NOMO-1 treated with DMSO at 0.1 percent for 48 hours (cell line): ENCODE measurements at regions not wholly inside any gene's neighbourhood (a gene's known extent, or its start where the extent isn't known, plus 50 kb on each side); places are given as distances from the start of the nearest gene placed in this dataset.
"Not testable (repeated sequence)": the region's sequence is repeated elsewhere in the genome, so short reads cannot be mapped to it uniquely, and the experiment has no call there.

Source experiments
- DNase-seq: peaks from one replicate; lab custom pipeline; 2025; ENCODE audit not compliant: unreplicated experiment; lab: John Stamatoyannopoulos, UW

GRCh38 chr2:228533156-228533555 is 351.7 kb upstream of the SPHKAP start:
- DNase-seq = no peak

DNA sequence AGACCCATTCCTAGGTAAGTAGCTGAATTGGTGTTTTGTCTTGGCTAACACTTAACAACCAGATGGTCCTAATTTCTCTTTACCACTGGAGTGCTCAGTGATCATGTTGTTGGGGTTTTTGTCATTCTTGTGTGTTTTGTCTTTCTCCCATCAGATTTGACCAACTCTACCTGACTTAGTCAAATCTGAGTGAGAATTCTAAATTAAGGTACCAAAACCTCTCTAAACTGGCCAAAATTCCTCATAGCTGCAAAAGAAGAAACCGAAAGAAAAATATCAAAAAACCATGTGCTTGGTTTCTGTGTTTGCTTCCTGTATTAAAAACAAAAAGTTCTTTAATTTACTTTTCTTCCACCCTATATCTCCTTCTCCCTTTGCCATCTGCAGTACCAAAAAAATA is 350.7 kb upstream of the SPHKAP start:
- DNase-seq = no peak

- DNase-seq = no peak
These were observed 345.9 kb upstream of the SPHKAP start for GRCh38 chr2:228527197-228527881.

GRCh38 chr2:228526687-228527086 is 345.2 kb upstream of the SPHKAP start:
- DNase-seq = no peak

GRCh38 chr2:228522977-228523376 is 341.5 kb upstream of the SPHKAP start:
- no peak for DNase-seq

DNA sequence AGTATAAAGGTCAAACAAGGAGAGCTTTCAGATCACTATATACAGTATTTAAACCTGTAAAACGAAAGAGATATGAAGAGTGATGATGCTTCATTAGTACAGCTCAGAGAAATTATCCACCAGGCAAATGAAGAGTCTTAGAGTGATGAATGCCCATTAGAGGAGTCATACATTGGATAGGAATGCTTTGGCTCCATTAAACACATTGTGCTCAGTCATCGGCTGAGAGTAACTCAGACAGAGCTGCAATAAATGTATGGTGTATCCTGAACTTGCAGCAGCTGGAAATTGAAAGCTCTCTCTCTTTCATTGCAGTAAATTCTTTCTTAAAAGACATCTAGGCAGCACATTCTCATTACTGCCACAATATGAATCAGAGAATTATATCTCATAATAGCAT is 340.8 kb upstream of the SPHKAP start:
- no peak for DNase-seq

- DNase-seq = no peak
These were observed 338.1 kb upstream of the SPHKAP start for GRCh38 chr2:228519561-228519960.

DNA sequence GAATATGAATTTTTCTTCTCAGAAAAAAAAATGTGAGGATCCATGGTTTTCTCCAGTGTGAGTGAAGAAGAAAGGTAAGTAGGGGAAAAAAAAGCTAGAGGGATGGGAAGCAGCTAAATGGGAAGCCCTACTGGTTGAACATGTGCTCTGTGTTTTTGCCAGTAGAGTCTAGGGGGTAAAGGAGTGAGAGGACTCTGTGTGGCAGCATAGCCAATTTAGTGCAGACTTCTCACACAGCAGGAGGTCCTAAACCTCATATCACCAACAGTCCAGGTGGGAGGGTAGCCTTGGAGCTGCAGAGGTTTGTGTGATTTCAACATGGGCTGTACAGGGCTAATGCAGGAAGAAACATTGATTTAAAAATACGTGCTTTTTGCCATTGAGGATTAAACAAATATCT is 334.5 kb upstream of the SPHKAP start:
- DNase-seq = no peak

DNA sequence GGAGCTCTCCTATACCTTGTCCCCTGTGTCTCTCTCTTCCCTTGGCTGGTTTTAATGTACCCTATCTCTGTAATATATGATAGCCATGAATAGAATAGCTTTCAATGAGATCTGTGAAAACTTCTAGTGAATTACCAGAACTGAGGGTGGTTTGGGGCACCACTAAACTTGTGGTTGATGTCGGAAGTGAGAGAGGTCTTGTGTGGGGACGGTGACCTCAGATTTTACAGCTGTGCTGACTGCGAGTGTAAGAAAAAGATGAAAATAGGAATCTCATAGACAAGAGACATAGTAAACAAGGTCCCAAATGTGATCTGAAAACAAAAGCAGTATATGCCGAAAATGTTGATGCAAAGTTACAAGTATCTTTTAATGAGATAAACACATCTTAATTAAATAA is 332.0 kb upstream of the SPHKAP start:
- not testable (repeated sequence) for DNase-seq

DNA sequence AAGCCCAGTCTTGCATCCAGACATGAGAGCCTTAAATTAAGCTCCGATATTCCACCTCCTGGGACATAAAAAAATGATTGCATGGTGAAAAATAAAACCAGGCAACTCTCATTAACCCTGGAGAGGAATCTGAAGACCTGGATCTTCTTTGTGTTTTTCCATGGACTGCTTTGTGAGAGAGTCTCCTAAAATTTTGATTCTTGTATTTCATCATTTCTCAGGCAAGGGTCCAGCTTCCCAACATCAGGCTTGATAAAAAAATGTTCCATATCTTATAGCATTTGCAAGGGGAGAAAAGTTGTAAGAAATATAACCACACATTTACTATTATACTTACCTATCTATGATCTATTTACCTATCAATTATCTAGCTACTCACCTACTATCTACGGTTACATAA is 327.5 kb upstream of the SPHKAP start:
- DNase-seq = no peak

DNA sequence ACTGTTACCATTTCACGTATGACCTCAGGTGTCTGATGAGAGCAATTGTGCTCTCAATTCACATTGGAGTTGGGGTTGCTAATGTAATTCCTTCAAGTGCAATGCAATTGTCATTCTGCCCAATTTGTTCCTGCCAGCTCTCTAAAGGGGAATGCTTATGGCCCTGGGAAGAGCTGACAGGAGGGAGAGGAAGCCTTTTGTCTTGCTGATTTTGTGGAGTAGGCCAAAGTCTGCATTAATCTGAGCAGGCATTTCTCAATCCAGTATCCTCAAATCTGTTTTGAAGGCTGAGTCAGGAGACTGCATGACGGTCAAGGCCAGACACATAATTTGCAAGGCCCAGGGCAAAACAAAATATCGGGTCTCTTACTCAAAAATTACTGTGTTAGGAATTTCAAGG is 326.4 kb upstream of the SPHKAP start:
- DNase-seq = no peak

DNA sequence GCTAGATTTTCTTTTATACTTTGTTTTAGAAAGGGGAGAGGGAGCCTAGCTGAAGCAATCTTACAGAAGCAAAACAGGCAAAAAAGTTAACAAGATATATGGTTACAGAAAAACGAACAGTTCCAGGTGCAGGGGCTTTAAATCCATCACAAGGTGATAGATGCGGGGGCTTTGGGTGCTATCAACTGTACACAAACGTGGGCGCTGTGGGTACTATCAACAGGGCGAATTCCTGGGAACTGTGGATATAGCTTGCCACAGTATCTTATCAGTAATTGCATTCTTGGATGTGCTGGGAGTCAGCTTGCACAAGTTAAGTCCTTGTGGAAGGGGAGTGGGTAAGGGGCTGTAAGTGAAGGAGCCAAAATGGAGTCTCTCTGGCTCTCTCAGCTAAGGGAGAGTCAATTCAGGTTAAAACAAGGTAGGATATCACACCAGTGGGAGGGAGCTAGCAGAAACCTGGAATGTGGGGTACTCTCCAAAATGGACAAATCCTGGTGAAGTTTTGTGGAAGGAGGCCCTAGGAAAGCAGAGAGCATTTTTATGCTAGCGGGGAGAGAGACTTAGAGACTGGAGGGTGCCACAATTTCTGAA is 325.8 kb upstream of the SPHKAP start:
- no peak for DNase-seq

GRCh38 chr2:228503731-228504130 is 322.2 kb upstream of the SPHKAP start:
- no peak for DNase-seq

- no peak for DNase-seq
These were observed 312.4 kb upstream of the SPHKAP start for GRCh38 chr2:228493852-228494251.

- DNase-seq = no peak
These were observed 297.5 kb upstream of the SPHKAP start for GRCh38 chr2:228479014-228479413.

DNA sequence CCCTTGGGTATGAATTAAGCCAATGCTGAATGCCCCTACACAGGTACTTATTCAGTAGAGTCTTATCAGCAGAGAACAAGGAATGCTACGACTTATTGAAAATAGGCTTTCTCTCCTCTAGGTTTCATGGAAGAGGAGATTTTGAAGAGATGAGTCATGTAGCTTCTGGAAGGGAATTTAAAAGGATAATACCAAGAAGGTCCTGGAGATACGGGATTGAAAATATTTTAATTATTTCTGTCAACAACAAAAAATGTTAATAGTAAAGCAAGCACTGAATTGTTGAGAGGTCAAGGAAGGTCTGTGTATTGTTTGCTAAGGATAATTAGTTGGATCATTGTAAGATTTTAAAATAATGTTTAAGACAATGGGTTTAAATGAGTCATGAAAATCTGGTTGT is 293.0 kb upstream of the SPHKAP start:
- no peak for DNase-seq

GRCh38 chr2:228469721-228470120 is 288.2 kb upstream of the SPHKAP start:
- no peak for DNase-seq

DNA sequence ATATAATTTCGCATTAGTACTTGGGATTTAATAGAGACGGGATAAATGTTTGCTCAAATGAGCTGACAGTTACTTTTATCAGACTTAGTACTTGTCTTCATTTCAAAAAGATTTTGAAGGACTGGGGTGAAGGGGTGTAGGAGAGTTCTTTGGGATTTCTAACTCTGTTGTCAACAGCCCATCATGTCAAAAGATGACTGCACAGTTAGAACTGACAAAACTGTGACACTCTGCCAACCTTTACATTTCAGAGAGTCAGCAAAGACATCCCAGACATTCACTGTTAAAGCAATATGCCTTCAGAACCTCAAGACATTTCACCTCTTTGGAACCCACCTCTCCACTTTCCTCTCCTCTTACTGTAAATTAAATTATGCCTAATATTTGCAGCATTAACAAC is 285.4 kb upstream of the SPHKAP start:
- DNase-seq = no peak

- DNase-seq = no peak
These were observed 283.9 kb upstream of the SPHKAP start for GRCh38 chr2:228465408-228465807.

DNA sequence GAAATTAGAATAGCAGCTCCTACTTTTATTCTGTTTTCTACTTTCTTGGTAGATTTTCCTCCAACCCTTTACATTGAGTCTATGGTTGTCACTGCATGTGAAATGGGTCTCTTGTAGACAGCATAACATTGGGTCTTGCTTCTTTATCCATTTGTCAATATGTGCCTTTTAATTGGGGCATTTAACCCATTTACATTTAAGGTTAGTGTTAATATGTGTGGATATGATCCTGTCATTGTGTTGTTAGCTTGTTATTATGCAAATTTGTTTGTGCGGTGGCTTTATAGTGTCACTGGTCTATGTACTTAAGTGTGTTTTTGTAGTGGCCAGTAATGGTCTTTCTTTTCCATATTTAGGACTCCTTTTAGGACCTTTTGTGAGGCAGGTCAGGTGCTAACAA is 276.9 kb upstream of the SPHKAP start:
- DNase-seq = no peak

DNA sequence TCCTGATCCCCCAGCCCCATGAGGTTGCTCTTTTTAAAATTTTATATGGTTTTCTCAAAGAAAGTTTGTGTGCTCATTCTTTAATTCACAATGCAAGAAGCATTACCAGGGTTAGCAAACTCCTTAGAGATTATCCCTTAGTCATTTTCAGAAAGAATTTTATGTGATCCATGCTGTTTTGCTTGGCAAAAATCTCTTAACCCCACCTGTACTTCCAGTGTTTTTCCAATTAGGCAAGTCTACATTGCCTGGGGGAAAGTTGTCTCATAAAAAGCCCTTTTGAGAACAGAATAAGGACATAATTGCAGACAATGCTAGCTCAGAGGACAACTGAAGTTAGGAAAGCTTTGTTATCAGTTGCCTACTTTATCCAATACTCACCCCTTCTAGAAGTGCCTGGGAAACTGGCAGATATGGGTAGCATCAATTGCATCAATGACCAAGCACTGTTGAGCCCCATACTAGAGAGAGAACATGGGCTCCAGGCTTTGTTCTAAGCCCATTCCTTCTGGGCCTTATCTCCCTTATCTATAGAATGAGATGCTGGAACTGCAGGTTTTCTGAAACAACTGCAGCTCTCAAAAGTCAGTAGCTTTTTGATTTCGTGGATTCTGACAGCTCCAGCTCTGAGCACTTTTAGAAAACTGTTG is 265.9 kb upstream of the SPHKAP start:
- DNase-seq = no peak

GRCh38 chr2:228446734-228447133 is 265.2 kb upstream of the SPHKAP start:
- no peak for DNase-seq

- no peak for DNase-seq
These were observed 262.7 kb upstream of the SPHKAP start for GRCh38 chr2:228444161-228444560.
